HCT116 (cell line): ENCODE measurements at regions not wholly inside any gene's neighbourhood (a gene's known extent, or its start where the extent isn't known, plus 50 kb on each side); places are given as distances from the start of the nearest gene placed in this dataset.

Source experiments
- ATAC-seq: fragments of 200-7000 bp; cut with Tn5 transposase; 2 replicates; pipeline ENCODE4 v1.9.1; 2020; ENCODE audit warnings: mild to moderate bottlenecking, moderate library complexity
- BruUV-seq: library from RNA; stranded (reverse); fragments of 400-500 nt; replicated peaks from 2 replicates; lab custom pipeline; 2021; lab: Mats Ljungman, UMichigan
- CTCF ChIA-PET: fragments of 300-600 bp; sonication (Branson Sonifier 250); formaldehyde crosslinking; loops from one replicate; lab custom pipeline; 2021; ENCODE audit warnings: antibody characterized with exemption; lab: Charles Lee
- POLR2A ChIA-PET: fragments of 300-600, 350-600 bp; sonication (Branson Sonifier 250); formaldehyde crosslinking; loops from one replicate; lab custom pipeline; 2021; ENCODE audit warnings: antibody characterized with exemption; lab: Charles Lee
- RAD21 ChIA-PET, 2 experiments: fragments of 300-600 bp; sonication (Branson Sonifier 250); formaldehyde crosslinking; loops; one replicate each; lab custom pipeline; 2023; ENCODE audit warnings: low total read pairs in 2 of 2; ENCODE audit not compliant: uncharacterized antibody in 2 of 2, unreplicated experiment in 2 of 2, low non-redundant PET in 1 of 2; lab: Charles Lee
- DNase-seq: peaks from one replicate; pipeline ENCODE4 v3.0.0-alpha.2; 2010; ENCODE audit warnings: low read depth, low spot score
- H2AFZ ChIP-seq: fragments of 200-600 bp; shearing (Covaris generic), sonication (generic); 2 replicates; pipeline ENCODE4 v1.6.1; 2017; ENCODE audit warnings: low read depth, mixed run types, mixed read lengths, antibody characterized with exemption, low read length; ENCODE audit not compliant: poor library complexity, severe bottlenecking
- H3K27ac ChIP-seq: 2 replicates; pipeline ENCODE4 v1.5.1; 2012; ENCODE audit warnings: low read depth, low read length
- H3K27me3 ChIP-seq: fragments of 200-600 bp; sonication (generic); 2 replicates; pipeline ENCODE4 v1.6.1; 2016; ENCODE audit warnings: mixed run types, low read length, mixed read lengths; ENCODE audit not compliant: insufficient read depth
- H3K36me3 ChIP-seq, 2 experiments: fragments of 200-500 bp in 1 of 2; fragments of 200-600 bp in 1 of 2; sonication (Bioruptor generic) in 1 of 2; sonication (generic) in 1 of 2; 2 replicates each; pipeline versions ENCODE4 v1.5.1 to v1.6.1; 2014 to 2016; ENCODE audit warnings: low read length in 2 of 2, inconsistent platforms in 1 of 2, mixed read lengths in 1 of 2, mixed run types in 1 of 2; ENCODE audit not compliant: insufficient read depth in 2 of 2, control insufficient read depth in 1 of 2
- H3K4me1 ChIP-seq, 2 experiments: fragments of 200-600 bp in 1 of 2; sonication (generic) in 1 of 2; 2 replicates each; pipeline versions ENCODE4 v1.5.1 to v1.6.1; 2012 to 2017; ENCODE audit warnings: low read length in 2 of 2, inconsistent platforms in 1 of 2, mild to moderate bottlenecking in 1 of 2, mixed read lengths in 1 of 2, mixed run types in 1 of 2, moderate library complexity in 1 of 2; ENCODE audit not compliant: insufficient read depth in 2 of 2, control insufficient read depth in 1 of 2
- H3K4me2 ChIP-seq: fragments of 200-600 bp; sonication (generic); 2 replicates; pipeline ENCODE4 v1.6.1; 2017; ENCODE audit warnings: mixed run types, low read length, mixed read lengths
- H3K4me3 ChIP-seq, 2 experiments: fragments of 200-600 bp in 1 of 2; sonication (generic) in 1 of 2; replicated peaks in 1 of 2; 2 replicates each; pipeline ENCODE4 v1.5.1; 2011 to 2016; ENCODE audit warnings: low read length in 2 of 2, control low read depth in 1 of 2, low read depth in 1 of 2, mild to moderate bottlenecking in 1 of 2, mixed read lengths in 1 of 2, mixed run types in 1 of 2
- H3K79me2 ChIP-seq: fragments of 200-600 bp; sonication (generic); 2 replicates; pipeline ENCODE4 v1.6.1; 2017; ENCODE audit warnings: mild to moderate bottlenecking, mixed run types, low read length, moderate library complexity, mixed read lengths; ENCODE audit not compliant: insufficient read depth
- H3K9ac ChIP-seq: fragments of 200-600 bp; sonication (generic); 2 replicates; pipeline ENCODE4 v1.6.1; 2016; ENCODE audit warnings: low read length, mixed read lengths
- H3K9me2 ChIP-seq: fragments of 200-600 bp; sonication (generic), shearing (Covaris generic); 2 replicates; pipeline ENCODE4 v1.6.1; 2017; ENCODE audit warnings: mixed run types, mild to moderate bottlenecking, moderate library complexity; ENCODE audit not compliant: insufficient read depth
- H3K9me3 ChIP-seq, 2 experiments: fragments of 200-500 bp in 1 of 2; fragments of 200-600 bp in 1 of 2; sonication (Bioruptor generic) in 1 of 2; sonication (generic) in 1 of 2; 2 replicates each; pipeline ENCODE4 v1.6.1; 2014 to 2017; ENCODE audit warnings: low read length in 2 of 2, mixed read lengths in 2 of 2, inconsistent platforms in 1 of 2, low read depth in 1 of 2, mild to moderate bottlenecking in 1 of 2, mixed run types in 1 of 2, moderate library complexity in 1 of 2; ENCODE audit not compliant: control insufficient read depth in 1 of 2, insufficient read depth in 1 of 2
- H4K20me1 ChIP-seq: fragments of 200-600 bp; sonication (generic), shearing (Covaris generic); 2 replicates; pipeline ENCODE4 v1.6.1; 2017; ENCODE audit warnings: mixed run types, mild to moderate bottlenecking, moderate library complexity; ENCODE audit not compliant: insufficient read depth
- ATF3 ChIP-seq: IDR thresholded peaks from 2 replicates; pipeline ENCODE4 v1.6.1; 2012
- CBX3 ChIP-seq: IDR thresholded peaks from 2 replicates; pipeline ENCODE4 v1.6.1; 2012; ENCODE audit warnings: low read depth
- CEBPB ChIP-seq: IDR thresholded peaks from 2 replicates; pipeline ENCODE4 v1.6.1; 2012; ENCODE audit warnings: low read depth
- EGR1 ChIP-seq: IDR thresholded peaks from 2 replicates; pipeline ENCODE4 v1.6.1; 2012; ENCODE audit warnings: low read depth
- ELF1 ChIP-seq: IDR thresholded peaks from 2 replicates; pipeline ENCODE4 v1.6.1; 2012; ENCODE audit warnings: low read depth, borderline replicate concordance
- EZH2 ChIP-seq: fragments of 200-600 bp; sonication (generic); IDR thresholded peaks from 2 replicates; pipeline ENCODE4 v1.6.1; 2017; ENCODE audit warnings: antibody characterized with exemption, mixed run types
- FOSL1 ChIP-seq: IDR thresholded peaks from 2 replicates; pipeline ENCODE4 v1.6.1; 2012; ENCODE audit warnings: low read depth
- JUND ChIP-seq: IDR thresholded peaks from 2 replicates; pipeline ENCODE4 v1.6.1; 2012
- POLR2A ChIP-seq: IDR thresholded peaks from 2 replicates; pipeline ENCODE4 v1.7.0; 2011; ENCODE audit warnings: borderline replicate concordance; ENCODE audit not compliant: insufficient read depth, insufficient read length; ENCODE audit errors: extremely low read depth
- POLR2AphosphoS5 ChIP-seq: IDR thresholded peaks from 2 replicates; pipeline ENCODE4 v1.6.1; 2011; ENCODE audit warnings: mild to moderate bottlenecking, low read depth, low read length, moderate library complexity
- RAD21 ChIP-seq: IDR thresholded peaks from 2 replicates; pipeline ENCODE4 v1.6.1; 2012; ENCODE audit warnings: low read depth, mild to moderate bottlenecking
- REST ChIP-seq: IDR thresholded peaks from 2 replicates; pipeline ENCODE4 v1.6.1; 2012; ENCODE audit warnings: low read depth
- SIN3A ChIP-seq: IDR thresholded peaks from 2 replicates; pipeline ENCODE4 v1.6.1; 2012; ENCODE audit warnings: low read depth
- SP1 ChIP-seq: IDR thresholded peaks from 2 replicates; pipeline ENCODE4 v1.6.1; 2012; ENCODE audit warnings: low read depth
- SRF ChIP-seq: IDR thresholded peaks from 2 replicates; pipeline ENCODE4 v1.6.1; 2012; ENCODE audit warnings: low read depth
- TCF7L2 ChIP-seq: IDR thresholded peaks from 2 replicates; pipeline ENCODE4 v1.7.0; 2011; ENCODE audit warnings: borderline replicate concordance, inconsistent platforms; ENCODE audit not compliant: insufficient read depth, insufficient read length; ENCODE audit errors: extremely low read depth
- YY1 ChIP-seq: IDR thresholded peaks from 2 replicates; pipeline ENCODE4 v1.6.1; 2011; ENCODE audit warnings: low read length, low read depth, moderate library complexity, mild to moderate bottlenecking; ENCODE audit not compliant: insufficient replicate concordance; ENCODE audit errors: extremely low read depth
- ZFX ChIP-seq: fragments of 450-650 bp; IDR thresholded peaks from 2 replicates; pipeline ENCODE4 v1.6.1; 2017
- intact Hi-C: fragments of 100-400 bp; cut with micrococcal nuclease; formaldehyde crosslinking; loops from 2 replicates; pipeline ENCODE4 v1.10.0; 2022
- TF ChIP-seq, protein P1 (sequence below), 3 experiments: fragments of 200-600 bp in 1 of 3; sonication (generic) in 1 of 3; IDR thresholded peaks in 2 of 3; conservative IDR thresholded peaks in 1 of 3; 2 replicates each; pipeline ENCODE4 v1.5.1; 2012 to 2017; ENCODE audit warnings: low read depth in 2 of 3, low read length in 2 of 3, antibody characterized with exemption in 1 of 3, borderline replicate concordance in 1 of 3, control low read depth in 1 of 3, mild to moderate bottlenecking in 1 of 3, mixed read lengths in 1 of 3, mixed run types in 1 of 3, moderate library complexity in 1 of 3; ENCODE audit not compliant: insufficient read depth in 1 of 3

GRCh38 chr2:75379476-75380210, 180.3 kb upstream of the TACR1 start:
- CTCF ChIA-PET = no interaction called here
- ATAC-seq (no peak), DNase-seq (no peak)
- H3K4me3 ChIP-seq = no peak overlapping the region
- no peak overlapping the region for H2AFZ ChIP-seq
- H3K9ac ChIP-seq = no peak overlapping the region
- no peaks in the 10 kb centered on the region for H3K4me1 ChIP-seq
- no peaks in the 10 kb centered on the region for H3K36me3 ChIP-seq
- no peaks in the 10 kb centered on the region for H4K20me1 ChIP-seq
- RAD21 ChIA-PET = no interaction called here
- TF ChIP-seq CEBPB = no peak
- TF ChIP-seq ATF3 = no peak
- TF ChIP-seq POLR2AphosphoS5 = no peak
- no peak for TF ChIP-seq SIN3A
- no peak for TF ChIP-seq SRF
- no peak for TF ChIP-seq EZH2
- no peak for TF ChIP-seq REST
- TF ChIP-seq POLR2A = no peak
- TF ChIP-seq TCF7L2 = no peak
- TF ChIP-seq SP1 = no peak
- TF ChIP-seq YY1 = no peak
- TF ChIP-seq RAD21 = no peak
- TF ChIP-seq, protein P1, sequence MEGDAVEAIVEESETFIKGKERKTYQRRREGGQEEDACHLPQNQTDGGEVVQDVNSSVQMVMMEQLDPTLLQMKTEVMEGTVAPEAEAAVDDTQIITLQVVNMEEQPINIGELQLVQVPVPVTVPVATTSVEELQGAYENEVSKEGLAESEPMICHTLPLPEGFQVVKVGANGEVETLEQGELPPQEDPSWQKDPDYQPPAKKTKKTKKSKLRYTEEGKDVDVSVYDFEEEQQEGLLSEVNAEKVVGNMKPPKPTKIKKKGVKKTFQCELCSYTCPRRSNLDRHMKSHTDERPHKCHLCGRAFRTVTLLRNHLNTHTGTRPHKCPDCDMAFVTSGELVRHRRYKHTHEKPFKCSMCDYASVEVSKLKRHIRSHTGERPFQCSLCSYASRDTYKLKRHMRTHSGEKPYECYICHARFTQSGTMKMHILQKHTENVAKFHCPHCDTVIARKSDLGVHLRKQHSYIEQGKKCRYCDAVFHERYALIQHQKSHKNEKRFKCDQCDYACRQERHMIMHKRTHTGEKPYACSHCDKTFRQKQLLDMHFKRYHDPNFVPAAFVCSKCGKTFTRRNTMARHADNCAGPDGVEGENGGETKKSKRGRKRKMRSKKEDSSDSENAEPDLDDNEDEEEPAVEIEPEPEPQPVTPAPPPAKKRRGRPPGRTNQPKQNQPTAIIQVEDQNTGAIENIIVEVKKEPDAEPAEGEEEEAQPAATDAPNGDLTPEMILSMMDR (IDR thresholded peaks at IDR 0.05 in 2 of 3, conservative IDR thresholded peaks at IDR 0.05 in 1 of 3; ENCODE audit: borderline replicate concordance in 1 of 3, insufficient read depth in 1 of 3, low read depth in 2 of 3, low read length in 2 of 3) = no peak
- no peak for TF ChIP-seq ELF1
- no peak for TF ChIP-seq JUND
- no peak for TF ChIP-seq FOSL1
- TF ChIP-seq CBX3 = no peak
- no peak for TF ChIP-seq EGR1
- TF ChIP-seq ZFX = no peak
- peaks cover 17% of the 10 kb centered on the region for H3K27me3 ChIP-seq
- H3K9me3 ChIP-seq = no peaks in the 10 kb centered on the region
- no peak overlapping the region for H3K27ac ChIP-seq
- POLR2A ChIA-PET = no interaction called here
- H3K79me2 ChIP-seq = no peaks in the 10 kb centered on the region
- no TSS peak for BruUV-seq
- intact Hi-C loops = no loop called here
- no peak overlapping the region for H3K4me2 ChIP-seq
- H3K9me2 ChIP-seq = no peaks in the 10 kb centered on the region
